HG03095 (cell line): ENCODE measurements at regions not wholly inside any gene's neighbourhood (a gene's known extent, or its start where the extent isn't known, plus 50 kb on each side); places are given as distances from the start of the nearest gene placed in this dataset.

ENCODE experiments used
- ATAC-seq: cut with Tn5 transposase; IDR thresholded peaks from one replicate; pipeline ENCODE4 v1.9.1; 2021; ENCODE audit warnings: moderate library complexity; ENCODE audit not compliant: unreplicated experiment

DNA sequence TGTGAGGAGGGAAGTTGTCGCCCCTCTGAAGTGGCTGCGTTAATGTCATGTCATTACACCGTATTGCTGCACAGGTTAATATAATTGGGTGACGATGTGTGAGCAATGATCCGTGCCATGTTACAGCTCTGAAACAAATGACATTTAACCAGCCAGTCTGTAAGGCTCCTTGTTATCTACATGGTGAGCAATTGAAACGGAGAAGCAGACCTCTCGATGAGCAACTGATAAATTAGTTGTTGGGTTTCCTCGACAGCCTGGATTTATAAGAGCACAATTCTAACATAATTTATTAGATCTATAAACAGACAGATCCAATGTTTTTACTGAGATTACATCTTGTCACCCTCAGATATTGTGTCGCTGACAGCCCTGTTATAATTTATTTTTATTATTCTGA, 49.9 kb upstream of the MAFB start:
- no peak for ATAC-seq

DNA sequence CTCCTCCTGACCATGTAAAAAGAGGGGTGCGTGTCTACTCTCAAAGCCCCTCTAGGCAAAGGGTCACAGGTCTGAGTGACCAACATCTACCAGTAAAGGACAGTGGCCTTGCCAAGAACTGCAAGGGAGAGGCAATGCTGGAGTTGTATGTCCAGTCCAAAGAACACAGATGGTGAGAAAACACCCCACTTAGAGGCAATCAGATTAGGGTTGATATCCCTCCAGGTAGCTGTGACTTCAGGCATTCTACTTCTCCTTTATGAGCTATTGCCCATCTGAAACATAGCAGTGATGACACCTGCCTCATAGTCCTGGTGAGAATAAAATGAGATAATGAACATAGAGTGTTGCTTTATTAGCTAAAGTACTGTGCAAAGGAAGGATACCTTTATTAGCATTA, 50.8 kb upstream of the MAFB start:
- no peak for ATAC-seq

DNA sequence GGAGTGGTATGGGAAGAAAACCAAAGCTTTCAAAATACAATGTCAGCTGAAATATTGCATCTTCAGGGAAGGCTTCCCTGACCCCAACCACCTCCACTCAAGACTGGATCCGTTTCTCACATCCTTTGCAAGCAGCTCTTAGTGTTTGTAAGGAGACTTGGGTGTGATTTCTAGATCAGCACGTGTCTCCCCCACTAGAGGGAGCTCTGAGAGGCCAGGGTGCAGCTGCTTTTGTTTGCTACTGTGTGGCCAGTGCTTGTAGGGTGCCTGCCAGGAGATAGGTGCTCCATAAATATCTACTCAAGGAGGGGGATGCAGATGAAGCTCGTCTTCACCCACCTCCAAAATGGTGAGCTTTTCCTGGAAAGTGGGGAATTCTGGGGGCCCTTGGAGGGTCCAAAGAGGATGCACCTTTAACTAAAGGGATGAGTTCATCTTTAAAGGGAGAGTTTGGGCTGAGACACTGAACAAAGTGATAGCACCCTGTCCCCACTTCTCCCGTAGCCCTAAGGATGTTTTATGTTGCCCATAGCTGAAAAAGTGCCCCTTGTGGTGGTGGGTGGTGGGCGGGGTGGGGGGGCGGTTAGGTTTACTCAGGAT, 52.6 kb upstream of the MAFB start:
- no peak for ATAC-seq

DNA sequence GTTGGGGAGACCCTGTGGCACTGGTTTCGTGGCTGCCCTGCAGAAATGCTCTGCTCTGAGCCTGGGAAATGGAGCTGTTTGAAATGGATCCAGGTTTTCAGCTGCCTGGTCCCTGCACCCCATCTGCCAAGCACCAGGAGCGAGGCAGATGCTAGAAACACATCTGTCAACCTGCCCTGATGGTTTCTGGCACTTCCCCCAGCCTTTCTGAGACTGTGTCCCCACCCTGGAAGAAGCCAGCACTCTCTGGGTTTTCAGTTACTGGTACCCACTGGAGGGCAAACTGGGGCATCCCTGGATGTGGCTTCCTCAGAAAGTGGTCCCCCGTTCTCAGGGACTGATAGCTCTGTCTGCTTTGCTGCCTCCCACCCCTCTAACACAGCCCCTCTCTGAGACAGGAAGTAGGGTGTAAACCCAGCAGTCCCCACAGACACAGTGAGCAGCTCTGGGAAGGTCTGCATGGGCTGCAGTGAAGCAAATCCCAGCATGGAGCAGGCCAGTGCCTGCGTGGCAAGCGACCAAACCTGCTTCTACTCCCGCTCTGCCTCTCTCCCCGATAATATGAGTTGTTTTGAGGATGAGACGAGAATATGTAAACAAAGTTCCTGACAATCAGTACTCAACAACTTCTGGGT, 54.2 kb upstream of the MAFB start:
- ATAC-seq, result no peak

DNA sequence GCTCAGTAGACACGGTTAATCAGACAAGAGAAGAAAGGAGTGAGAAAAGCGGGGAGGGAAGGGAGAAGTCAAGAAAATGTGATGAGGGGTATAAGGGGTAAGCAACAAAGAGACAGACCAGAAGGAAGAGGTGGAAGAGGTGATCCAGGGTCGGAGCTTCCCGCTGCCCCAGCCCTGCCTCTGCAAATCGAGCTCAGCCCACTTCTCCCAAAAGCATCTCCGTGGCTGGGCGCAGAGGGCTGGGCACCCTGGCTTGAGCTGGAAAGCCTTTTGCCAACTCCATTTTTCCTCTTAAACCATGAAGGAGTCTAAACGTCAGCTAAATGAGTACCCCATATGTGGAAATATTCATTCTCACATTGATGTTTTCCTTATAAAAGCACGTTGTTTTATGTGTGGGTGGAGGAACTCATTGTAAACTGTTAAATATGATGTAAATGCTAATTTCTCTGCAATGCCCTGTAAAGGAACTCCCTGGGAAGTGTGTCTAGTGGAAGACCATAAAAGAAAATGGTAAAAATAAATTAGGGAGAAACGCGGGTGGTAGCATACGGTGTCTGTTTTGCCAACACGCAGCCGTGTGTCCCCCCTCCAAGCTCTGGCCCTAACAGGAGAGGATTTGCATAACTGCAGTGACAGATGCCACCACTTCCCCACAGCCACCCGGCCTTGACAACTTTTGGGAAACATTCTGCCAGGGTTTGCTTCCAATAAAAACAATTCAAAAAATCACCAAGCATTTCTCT, 55.2 kb upstream of the MAFB start:
- no peak for ATAC-seq

DNA sequence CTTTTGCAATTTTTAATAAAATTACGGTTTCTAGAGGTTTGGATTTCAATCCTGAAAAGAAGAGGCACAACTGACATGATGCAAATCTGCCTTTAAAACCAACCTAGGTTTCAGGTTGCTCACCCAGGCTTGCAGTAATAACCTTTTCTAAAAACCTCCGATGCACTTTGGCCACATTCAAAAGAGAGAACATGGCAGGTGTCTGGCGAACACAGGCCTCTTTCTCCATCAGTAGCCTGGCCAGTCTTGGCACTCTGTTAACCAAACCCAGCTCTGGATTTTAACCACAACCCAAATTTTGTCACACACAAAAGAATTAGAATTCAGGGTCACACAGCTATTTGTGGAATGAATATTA, 55.8 kb upstream of the MAFB start:
- ATAC-seq, result no peak

DNA sequence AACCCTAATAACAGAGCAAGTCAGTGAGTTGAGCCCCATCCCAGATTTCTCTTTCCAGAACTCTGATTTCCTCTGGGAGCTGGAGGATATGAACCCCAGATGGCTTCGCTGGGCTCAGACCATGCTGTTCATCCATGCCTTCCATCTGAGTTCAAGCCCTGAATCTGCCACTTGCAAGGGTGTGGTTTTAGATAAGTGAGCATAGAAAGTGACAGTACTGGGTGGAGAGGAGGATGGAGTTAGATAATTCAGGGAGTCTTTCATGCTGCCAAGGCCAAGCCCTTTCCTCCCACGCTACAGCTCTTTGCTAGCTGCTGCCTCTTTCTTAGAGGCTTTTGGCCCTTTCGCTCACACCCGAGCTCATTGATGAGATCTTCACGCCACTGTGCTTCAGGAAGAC, 57.2 kb upstream of the MAFB start:
- no peak for ATAC-seq

DNA sequence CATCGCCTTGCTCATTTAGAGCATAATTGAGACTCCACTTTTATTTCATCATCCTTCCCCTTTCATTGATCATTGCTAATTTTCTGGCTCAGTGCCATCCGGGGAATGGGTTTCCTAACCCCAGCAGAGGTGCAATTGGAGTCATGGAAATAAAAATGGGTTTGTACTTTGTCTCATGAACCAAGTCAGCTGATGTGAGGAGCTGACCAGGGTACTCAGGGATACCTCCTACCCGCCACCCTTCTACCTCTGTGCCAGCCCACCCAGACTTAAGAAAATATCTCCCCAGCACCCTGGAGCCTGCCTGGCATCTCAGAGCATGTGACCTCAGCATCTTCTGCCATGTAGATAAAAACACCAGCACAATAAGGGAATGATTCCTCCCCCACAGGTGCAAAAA, 59.1 kb upstream of the MAFB start:
- ATAC-seq, result no peak

DNA sequence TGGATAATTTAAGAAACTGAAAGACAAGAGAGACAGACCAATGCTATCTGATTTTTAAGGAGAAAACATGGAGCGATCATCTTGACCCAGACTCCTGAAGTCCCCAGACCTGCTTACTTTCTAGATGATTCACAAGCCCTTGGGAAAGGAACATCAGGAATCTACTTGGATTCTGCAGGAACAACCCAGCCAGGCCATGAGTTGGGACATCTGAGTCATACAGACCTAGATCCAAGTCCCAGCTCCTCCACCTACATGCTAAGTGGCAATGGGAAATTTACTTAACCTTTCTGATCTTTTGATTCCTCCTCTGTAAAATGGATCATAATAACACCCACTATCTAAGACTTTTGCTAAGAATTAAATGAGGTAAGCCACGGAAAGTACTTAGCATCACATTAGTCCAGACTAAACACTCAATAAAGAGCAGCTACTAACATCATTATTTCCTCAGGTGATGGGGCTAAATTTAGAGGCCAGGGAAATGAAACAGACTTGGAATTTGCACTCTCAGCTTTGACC, 61.0 kb upstream of the MAFB start:
- ATAC-seq, result no peak

DNA sequence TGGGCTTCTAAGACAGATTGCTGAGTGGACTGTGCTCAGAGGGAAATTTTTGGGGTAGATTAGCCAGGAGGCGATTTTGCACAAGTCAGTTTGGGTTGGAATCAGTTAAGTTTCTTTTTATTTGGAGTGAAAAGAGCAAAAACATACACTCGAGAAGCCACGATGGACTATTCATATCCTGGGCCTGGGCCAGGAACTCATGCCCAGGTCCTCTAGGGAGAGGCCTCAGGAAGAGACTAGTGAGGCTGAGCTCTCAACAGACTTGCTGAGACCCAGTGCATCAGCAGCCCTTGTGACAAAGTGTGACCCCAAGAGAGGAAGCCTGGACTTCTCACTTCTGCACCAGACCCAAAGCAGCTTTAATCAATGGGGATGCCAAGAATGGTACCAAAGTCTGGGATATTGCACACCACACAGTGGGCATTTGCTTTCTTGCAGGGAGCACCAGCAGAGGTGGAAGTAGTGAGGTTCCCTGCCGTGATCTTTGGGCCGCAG, 61.6 kb upstream of the MAFB start:
- no peak for ATAC-seq

DNA sequence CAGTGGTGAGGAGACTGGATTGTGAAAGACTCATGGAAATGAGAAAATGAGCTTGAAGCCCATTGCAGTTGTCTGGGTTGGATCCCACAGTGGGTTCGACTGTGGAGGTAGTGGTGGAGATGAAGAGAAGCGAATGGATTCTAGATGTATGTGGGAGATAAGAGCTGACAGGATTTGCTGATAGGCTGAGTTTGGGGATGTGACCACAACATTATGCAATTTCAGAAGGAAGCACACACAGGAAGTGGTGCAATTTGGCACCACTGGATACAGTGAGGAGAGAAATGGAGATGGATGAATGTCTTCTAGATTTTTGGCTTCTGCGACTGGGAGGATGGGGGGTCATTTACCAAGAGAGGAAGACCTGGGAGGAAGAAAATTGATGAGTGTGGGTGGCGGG, 64.4 kb upstream of the MAFB start:
- ATAC-seq, result no peak

DNA sequence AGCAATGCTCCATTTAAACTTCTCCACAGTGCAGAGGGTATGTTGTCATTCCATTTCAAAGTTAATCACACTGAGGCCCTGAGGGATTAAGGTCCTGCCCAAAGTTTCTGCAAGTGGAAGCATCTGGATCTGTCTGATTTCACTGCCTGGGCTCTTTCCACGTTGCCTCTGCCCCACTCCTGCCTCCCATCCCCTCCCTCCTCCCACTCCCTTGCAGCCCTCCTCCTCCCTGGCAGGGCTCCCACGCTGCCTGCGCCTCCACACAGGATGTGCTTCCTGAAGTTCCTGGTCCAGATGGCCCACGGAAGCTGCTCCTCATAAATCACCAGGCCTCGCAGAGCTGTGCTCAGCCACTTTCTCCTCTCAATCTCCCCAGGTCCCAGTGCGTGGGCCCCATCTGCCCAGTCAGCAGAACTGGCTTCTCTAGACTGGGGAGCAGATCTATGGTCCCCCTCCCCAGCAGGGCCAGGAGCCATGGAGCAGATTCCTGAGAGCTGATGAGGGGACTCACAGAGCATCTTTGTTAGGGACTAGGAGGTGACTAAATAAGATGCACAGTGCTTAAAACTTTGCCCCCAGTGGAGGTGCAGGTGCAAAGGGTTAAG, 65.4 kb upstream of the MAFB start:
- ATAC-seq, result no peak

DNA sequence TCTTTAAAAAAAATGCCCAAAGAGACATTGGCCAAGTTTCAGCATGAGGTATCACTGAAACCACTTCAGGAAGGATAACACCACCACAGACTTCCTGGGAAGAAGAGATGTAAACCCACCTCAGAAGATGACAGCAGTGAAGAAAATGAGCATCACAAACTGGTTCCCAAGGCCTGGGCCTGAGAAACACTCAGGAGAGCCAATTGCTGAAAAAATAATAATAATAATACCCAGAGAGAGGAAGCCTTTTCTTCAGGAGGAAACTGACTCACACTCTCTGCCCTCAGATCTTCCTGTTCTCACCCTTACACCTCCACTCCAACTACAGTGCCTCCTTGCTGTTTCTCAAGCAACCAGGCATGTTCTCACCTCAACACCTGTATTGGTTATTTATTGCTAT, 68.1 kb upstream of the MAFB start:
- ATAC-seq, result no peak

DNA sequence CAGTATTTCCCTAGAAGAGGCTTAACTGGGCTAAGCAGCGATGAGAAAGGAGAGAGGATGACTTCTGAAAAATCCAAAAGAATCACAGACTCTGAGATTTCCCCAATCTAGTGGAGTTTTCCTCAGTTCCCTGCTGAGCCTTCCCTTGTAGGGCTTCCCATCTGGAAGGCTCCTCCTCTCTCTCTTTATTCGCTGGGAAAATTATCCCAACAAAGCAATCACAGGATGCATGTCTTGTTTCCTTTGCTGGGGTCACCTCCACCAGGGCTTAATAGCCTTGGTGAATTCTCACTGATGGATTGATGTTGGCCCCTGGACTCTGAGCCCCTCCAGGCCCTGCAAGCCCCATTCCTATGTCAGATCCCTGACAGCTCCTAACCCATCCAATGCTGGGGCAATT, 69.8 kb upstream of the MAFB start:
- ATAC-seq, result no peak

DNA sequence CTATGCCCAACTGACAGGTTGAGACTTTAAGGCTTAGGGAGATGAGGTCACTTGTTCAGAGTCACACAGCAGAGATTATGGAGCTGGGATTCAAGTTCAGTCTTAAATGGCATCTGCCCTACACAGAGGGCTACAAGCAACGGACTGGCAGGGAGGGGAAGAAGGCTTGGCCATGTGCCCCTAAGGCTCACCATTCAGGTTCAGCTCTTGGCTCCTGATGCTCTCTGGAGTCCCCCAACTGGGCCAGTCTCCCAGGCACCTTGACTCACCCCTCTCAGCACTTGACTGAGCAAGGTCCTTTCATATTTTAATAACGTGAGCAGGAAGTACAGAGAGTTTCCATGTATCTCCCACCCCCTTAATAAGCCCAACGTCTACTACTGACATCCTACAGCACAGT, 71.4 kb upstream of the MAFB start:
- ATAC-seq, result no peak

DNA sequence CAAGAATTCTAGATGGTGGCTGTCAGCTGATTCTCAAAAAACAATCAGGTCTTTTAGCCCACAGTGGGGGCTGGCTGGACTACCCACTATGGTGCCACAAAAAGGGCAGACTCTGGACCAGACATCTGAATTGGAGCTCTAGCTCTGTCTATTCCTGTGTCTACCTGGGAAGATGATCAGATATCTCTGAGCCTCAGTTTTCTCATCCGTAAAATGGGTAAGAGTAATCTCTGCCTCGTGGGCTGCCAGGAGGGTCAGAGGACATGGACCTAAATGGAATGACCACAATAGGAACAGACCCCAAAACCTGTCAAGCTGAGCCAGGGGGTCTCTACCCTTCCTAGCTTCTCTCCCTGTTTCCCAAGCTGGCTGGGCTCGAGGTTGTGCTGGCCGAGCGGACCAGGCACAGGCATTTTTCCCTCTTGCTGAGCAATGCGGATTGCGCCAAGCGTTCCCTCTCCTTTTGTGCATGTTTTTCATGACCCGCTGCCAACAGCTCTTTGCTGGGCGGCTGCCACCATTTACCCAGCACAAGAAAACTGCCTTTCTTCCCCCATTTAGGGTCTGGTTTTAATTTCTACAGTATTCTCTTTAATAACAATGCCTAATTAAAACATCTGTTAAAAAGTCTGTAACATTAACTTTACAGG, 74.7 kb upstream of the MAFB start:
- no peak for ATAC-seq

DNA sequence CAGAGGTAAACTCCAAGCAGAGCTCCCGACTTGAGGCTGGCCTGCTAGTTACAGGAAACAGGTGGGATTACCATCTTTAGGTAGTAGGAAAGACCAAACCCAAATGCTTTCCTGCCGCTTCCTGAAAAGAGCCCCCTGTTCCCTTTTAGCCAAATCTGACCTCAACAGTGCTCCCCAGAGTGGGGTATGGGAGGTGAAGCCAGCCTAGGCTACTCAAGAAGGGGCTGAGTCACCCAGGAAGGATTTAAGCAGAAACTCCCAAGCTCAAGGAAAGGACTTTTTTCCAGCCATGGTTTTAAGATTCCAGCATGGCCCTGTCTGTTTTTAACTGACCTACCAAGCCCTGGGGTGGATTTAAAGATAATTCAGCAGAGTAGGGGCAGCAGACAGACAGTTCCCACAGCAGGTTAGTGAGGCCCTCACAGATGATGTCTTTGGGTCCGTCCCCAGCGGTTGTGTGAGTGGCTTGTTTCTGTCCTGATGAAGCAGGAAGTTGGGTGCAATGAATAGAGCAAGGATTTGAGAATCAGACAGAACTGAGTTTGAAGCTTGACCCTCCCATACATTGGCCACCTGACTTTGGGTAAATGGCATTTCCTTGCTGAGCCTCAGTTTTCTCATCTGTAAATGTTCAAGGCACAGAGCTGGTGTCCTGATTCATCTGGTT, 76.9 kb upstream of the MAFB start:
- ATAC-seq, result no peak

DNA sequence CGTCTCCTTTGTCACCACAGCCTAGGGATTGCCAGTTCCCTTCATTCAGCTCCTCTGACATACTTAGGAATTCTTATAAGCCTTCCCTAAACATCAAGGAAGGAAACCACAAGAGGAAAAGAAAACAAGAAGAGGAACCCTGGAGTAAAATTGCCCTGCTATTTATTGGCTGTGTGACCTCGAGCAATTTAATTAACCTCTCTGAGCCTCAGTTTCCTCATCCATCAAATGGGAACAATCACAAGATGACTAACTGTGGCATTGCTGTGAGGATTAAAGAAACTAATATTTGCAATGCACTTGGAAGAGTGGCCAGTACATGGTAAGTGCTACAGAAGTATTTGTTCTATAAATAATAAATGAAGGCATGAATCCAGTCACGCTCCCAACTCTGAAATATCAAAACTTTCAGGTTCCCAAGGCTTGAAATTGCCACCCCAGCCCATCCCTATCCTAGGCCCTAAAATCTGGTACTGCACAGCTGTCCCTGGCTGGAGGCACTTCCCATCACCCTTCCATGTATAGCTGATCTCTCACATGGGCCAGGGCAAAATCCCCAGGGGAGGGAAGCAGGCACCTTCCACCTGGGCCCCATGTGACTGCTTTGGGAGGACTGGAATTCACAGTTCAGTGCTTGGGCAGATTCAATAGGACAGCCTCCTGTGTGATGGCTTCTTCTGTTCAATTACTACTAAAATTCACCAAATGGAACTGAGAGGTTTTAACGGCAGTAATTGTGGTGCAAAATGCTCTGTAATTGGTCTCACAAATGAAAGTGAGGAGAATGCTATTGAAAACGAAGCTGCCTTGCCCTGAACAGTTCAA, 78.0 kb upstream of the MAFB start:
- no peak for ATAC-seq

DNA sequence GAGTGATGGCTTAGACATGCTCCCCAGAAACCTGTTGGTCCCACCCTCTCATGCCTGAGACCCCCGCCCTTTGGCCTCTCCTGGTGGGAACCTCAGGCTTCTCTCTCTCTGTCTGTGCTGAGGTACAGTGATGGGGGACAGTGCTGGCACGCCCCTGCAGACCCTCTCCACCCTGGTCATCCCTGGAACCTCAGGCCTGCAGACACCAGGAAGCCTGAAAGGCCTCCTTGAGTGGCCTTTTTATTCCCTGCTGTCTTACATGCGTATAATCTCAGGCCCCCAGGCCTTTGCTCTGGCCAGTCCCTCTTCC, 78.5 kb upstream of the MAFB start:
- ATAC-seq, result no peak

DNA sequence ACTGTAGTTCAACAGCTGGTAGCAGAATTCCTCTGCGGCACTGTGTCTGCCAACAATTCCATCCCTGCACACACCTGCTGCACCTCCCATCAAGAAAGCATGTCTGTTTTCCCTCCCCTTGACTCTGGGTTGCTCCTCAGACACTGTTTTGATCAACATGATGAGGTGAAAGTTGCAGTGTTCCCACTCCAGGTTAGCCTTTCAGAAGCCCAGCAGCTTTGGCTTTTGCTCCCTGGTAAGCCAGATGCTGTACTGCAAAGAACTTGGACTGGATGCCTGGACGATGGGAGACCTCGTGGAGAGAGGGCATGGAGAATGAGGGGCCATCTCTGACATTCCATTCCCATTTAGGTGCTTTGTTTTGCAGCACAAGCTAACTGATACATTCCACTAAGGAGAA, 79.1 kb upstream of the MAFB start:
- no peak for ATAC-seq
